HG03064 (cell line): ENCODE measurements at regions not wholly inside any gene's neighbourhood (a gene's known extent, or its start where the extent isn't known, plus 50 kb on each side); places are given as distances from the start of the nearest gene placed in this dataset.
"Not testable (repeated sequence)": the region's sequence is repeated elsewhere in the genome, so short reads cannot be mapped to it uniquely, and the experiment has no call there.

ENCODE experiments used
- ATAC-seq: cut with Tn5 transposase; IDR thresholded peaks from one replicate; pipeline ENCODE4 v1.9.1; 2021; ENCODE audit warnings: low read depth; ENCODE audit not compliant: unreplicated experiment

- ATAC-seq, result no peak
Observed at GRCh38 chr2:209141142-209141541, 282.7 kb upstream of the MAP2 start.

- no peak for ATAC-seq
Observed at GRCh38 chr2:209141818-209142217, 282.0 kb upstream of the MAP2 start.

DNA sequence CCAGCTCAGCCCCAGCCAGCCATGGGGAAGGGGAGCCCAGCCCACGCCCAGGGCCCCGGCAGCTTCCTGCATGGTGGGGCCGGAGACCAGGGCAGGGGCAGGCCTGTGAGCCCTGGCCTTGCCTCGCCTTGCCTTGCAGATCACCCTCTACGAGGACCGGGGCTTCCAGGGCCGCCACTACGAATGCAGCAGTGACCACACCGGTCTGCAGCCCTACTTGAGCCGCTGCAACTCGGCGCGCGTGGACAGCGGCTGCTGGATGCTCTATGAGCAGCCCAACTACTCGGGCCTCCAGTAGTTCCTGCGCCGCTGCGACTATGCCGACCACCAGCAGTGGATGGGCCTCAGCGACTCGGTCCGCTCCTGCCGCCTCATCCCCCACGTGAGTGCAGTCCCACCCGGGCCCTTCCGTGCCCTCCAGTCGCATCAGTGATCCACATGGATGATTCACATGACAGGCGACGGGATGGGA, 278.6 kb upstream of the MAP2 start:
- ATAC-seq, result not testable (repeated sequence)

GRCh38 chr2:209145941-209146681, 277.7 kb upstream of the MAP2 start:
- no peak for ATAC-seq

- ATAC-seq, result no peak
Observed at GRCh38 chr2:209146682-209147320, 277.0 kb upstream of the MAP2 start.

GRCh38 chr2:209147981-209148380, 275.9 kb upstream of the MAP2 start:
- ATAC-seq, result no peak

GRCh38 chr2:209160800-209161588, 262.9 kb upstream of the MAP2 start:
- no peak for ATAC-seq

GRCh38 chr2:209162129-209162528, 261.7 kb upstream of the MAP2 start:
- no peak for ATAC-seq

DNA sequence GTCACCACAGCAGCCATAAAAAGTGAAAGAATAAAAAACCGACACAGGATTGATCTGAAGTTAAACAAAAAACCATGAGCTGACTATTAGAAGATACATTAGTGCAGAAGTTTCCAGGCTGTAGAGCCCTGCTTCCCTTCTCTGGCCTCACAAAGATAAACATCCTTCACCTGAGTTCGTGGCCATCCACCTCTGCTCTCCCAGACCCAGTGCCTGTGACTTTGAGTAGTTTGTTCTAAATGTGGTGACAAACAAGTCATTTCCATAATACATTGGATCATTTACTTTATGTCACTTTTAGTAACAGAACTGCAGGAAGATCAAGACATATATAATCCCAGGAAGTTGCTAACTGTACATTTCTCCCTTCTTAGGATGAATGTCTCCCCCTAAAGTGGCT, 241.9 kb upstream of the MAP2 start:
- ATAC-seq, result no peak

DNA sequence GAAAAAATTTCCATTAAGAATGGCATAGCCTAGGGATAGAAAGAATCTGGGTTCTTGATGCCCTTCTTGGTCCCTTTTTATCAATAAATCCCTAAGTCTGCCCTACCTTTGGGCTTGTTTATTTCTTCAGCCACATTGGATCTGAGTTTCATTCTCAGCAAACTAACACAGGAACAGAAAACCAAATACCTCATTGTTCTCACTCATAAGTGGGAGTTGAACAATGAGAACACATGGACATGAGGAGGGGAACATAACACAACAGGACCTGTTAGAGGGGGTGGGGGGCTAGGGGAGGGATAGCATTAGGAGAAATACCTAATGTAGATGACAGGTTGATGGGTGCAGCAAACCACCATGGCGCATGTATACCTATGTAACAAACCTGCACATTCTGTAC, 237.0 kb upstream of the MAP2 start:
- ATAC-seq, result not testable (repeated sequence)

DNA sequence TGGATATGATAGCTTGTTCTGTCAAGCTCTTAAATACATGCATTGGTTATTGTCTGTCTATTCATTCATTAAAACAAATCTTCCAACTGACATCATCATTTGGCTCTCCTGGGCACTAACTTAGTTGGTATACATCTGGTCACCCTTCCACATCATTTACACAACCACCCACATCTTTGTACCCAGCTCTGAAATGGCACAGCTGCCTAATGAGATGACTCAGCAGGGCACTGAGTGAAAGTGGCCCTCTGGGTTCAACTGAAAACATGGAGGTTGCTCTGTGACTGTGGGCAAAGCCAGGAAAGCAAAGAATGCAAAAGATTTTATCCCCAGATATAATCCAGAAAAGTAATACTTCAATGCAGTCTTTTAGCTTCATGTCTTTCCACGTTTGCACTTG, 234.0 kb upstream of the MAP2 start:
- ATAC-seq, result no peak

- no peak for ATAC-seq
Observed at GRCh38 chr2:209191139-209191538, 232.7 kb upstream of the MAP2 start.

- no peak for ATAC-seq
Observed at GRCh38 chr2:209194717-209195116, 229.1 kb upstream of the MAP2 start.

- ATAC-seq, result no peak
Observed at GRCh38 chr2:209208211-209208610, 215.6 kb upstream of the MAP2 start.

GRCh38 chr2:209209943-209210342, 213.9 kb upstream of the MAP2 start:
- ATAC-seq, result no peak

DNA sequence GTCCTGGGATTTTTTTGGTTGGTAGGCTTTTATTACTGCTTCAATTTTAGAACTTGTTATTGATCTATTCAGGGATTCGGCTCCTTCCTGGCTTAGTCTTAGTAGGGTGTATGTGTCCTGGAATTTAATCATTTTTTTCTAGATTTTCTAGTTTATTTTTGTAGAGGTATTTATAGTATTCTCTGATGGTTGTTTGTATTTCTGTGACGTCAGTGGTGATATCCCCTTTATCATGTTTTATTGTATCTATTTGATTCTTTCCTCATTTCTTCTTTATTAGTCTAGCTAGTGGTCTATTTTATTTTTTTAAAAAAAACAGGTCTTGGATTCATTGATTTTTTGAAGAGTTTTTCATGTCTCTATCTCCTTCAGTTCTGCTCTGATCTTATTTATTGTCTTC, 193.3 kb upstream of the MAP2 start:
- ATAC-seq, result no peak

GRCh38 chr2:209236377-209236776, 187.5 kb upstream of the MAP2 start:
- no peak for ATAC-seq

GRCh38 chr2:209238765-209239584, 184.9 kb upstream of the MAP2 start:
- no peak for ATAC-seq

- ATAC-seq, result no peak
Observed at GRCh38 chr2:209239585-209239938, 184.3 kb upstream of the MAP2 start.

GRCh38 chr2:209240204-209240603, 183.6 kb upstream of the MAP2 start:
- no peak for ATAC-seq

GRCh38 chr2:209253544-209253943, 170.3 kb upstream of the MAP2 start:
- no peak for ATAC-seq
